Esophagus muscularis mucosa (tissue), 4 donors: ENCODE measurements at regions not wholly inside any gene's neighbourhood (a gene's known extent, or its start where the extent isn't known, plus 50 kb on each side); places are given as distances from the start of the nearest gene placed in this dataset.
"Not testable (repeated sequence)": the region's sequence is repeated elsewhere in the genome, so short reads cannot be mapped to it uniquely, and the experiment has no call there.

Experiments
- EP300 ChIP-seq: sonication (generic); formaldehyde crosslinking; IDR thresholded peaks from one replicate; pipeline ENCODE4 v1.6.1; 2017; ENCODE audit warnings: antibody characterized with exemption
- POLR2A ChIP-seq: fragments of 450-650 bp; IDR thresholded peaks from one replicate; pipeline ENCODE4 v1.6.1; 2017; ENCODE audit warnings: antibody characterized with exemption, moderate library complexity, mild to moderate bottlenecking, low read depth
- POLR2AphosphoS5 ChIP-seq, 2 donors: sonication (generic); formaldehyde crosslinking; IDR thresholded peaks; one replicate each; pipeline ENCODE4 v1.6.1; 2017; ENCODE audit warnings: antibody characterized with exemption in 2 of 2
- TF ChIP-seq, protein P1 (sequence below), 3 experiments: fragments of 200-600 bp in 2 of 3; fragments of 450-650 bp in 1 of 3; sonication (generic) in 2 of 3; IDR thresholded peaks; one replicate each; pipeline ENCODE4 v1.5.1; 2017 to 2019; ENCODE audit warnings: antibody characterized with exemption in 3 of 3, mild to moderate bottlenecking in 2 of 3, moderate library complexity in 1 of 3

DNA sequence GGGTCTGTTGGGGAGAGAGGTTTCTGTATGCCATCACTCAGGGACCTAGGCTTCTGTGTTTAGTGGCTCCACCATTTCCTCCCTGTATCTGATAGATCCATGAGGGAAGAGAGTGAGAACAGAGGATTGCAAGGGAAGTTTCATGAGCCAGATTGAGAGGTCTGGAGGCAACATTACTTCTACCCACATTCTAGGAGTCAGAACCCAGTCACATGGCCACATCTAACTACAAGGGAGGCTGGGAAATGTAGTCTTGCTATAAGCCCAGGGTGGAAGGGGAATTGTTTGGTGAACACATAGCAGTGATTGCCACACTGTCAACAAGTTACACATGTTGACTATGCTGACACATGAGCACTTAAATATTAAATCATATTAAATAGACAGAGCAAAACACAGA, 834.8 kb downstream of the C12orf50 start:
- TF ChIP-seq POLR2A; EP300; POLR2AphosphoS5 (IDR thresholded peaks at IDR 0.05): not testable (repeated sequence)
- TF ChIP-seq, protein P1, sequence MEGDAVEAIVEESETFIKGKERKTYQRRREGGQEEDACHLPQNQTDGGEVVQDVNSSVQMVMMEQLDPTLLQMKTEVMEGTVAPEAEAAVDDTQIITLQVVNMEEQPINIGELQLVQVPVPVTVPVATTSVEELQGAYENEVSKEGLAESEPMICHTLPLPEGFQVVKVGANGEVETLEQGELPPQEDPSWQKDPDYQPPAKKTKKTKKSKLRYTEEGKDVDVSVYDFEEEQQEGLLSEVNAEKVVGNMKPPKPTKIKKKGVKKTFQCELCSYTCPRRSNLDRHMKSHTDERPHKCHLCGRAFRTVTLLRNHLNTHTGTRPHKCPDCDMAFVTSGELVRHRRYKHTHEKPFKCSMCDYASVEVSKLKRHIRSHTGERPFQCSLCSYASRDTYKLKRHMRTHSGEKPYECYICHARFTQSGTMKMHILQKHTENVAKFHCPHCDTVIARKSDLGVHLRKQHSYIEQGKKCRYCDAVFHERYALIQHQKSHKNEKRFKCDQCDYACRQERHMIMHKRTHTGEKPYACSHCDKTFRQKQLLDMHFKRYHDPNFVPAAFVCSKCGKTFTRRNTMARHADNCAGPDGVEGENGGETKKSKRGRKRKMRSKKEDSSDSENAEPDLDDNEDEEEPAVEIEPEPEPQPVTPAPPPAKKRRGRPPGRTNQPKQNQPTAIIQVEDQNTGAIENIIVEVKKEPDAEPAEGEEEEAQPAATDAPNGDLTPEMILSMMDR (IDR thresholded peaks at IDR 0.05), result not testable (repeated sequence)
